Left ventricle myocardium inferior (tissue), 1 donor: ENCODE measurements at regions not wholly inside any gene's neighbourhood (a gene's known extent, or its start where the extent isn't known, plus 50 kb on each side); places are given as distances from the start of the nearest gene placed in this dataset.

Source experiments
- DNase-seq: peaks from one replicate; pipeline ENCODE4 v3.0.0-alpha.2; 2020
- H3K27ac ChIP-seq: fragments of 200-600 bp; replicated peaks from 2 replicates; pipeline ENCODE4 v1.8.0; 2021
- H3K27me3 ChIP-seq: fragments of 200-600 bp; 2 replicates; pipeline ENCODE4 v1.8.0; 2021; ENCODE audit warnings: low read depth
- H3K36me3 ChIP-seq: fragments of 200-600 bp; 2 replicates; pipeline ENCODE4 v1.8.0; 2021
- H3K4me1 ChIP-seq: fragments of 200-600 bp; 2 replicates; pipeline ENCODE4 v1.8.0; 2021
- H3K4me3 ChIP-seq: fragments of 200-600 bp; 2 replicates; pipeline ENCODE4 v1.8.0; 2021; ENCODE audit warnings: mild to moderate bottlenecking, moderate library complexity
- H3K9me3 ChIP-seq: fragments of 200-600 bp; replicated peaks from 2 replicates; pipeline ENCODE4 v1.8.0; 2021
- intact Hi-C: fragments of 100-400 bp; cut with micrococcal nuclease; formaldehyde crosslinking; loops from one replicate; pipeline ENCODE4 v1.11.0; 2022
- TF ChIP-seq, protein P1 (sequence below): fragments of 200-600 bp; IDR thresholded peaks from 2 replicates; pipeline ENCODE4 v1.8.0; 2021; ENCODE audit warnings: antibody characterized with exemption, mild to moderate bottlenecking, borderline replicate concordance
- donor health status: DM: no; HTN: yes; CAD: no; lungs with severe emphysema.

DNA sequence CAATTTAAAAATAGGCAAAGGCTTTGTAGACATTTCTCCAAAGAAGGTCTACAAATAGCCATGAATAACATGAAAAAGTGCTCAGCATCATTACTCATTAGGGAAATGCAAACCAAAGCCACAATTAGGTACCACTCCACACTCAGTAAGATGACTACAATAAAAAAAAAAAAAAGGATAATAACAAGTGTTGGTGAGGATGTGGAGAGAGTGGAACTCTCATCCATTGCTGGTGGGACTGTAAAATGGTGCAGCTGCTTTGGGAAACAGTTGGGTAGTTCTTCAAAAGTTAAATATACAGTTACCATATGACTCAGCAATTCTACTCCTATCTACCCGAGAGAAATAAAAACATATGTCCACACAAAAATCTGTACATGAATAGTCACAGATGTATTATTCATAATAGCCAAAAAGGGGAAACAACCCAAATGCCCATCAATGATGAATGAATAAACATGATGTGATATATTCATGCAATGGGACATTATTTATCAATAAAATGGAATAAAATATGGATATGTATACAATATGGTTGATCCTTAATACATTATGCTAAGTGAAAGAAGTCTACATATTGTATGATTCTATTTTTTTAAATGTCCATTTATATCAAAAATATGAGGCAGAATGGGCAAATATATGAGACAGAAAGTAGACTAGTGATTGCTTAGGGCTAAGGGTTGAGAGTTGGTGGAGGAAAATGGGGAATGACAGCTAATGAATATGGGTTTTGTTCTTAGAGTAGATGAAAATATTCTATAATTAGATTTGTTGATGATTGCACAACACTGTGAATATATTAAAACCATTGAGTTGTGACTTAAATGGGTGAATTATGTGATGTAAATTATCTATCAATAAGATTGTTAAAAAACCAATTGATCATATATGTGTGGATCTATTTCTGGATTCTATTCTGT is 66.1 kb upstream of the SMAD3 start:
- TF ChIP-seq, protein P1, sequence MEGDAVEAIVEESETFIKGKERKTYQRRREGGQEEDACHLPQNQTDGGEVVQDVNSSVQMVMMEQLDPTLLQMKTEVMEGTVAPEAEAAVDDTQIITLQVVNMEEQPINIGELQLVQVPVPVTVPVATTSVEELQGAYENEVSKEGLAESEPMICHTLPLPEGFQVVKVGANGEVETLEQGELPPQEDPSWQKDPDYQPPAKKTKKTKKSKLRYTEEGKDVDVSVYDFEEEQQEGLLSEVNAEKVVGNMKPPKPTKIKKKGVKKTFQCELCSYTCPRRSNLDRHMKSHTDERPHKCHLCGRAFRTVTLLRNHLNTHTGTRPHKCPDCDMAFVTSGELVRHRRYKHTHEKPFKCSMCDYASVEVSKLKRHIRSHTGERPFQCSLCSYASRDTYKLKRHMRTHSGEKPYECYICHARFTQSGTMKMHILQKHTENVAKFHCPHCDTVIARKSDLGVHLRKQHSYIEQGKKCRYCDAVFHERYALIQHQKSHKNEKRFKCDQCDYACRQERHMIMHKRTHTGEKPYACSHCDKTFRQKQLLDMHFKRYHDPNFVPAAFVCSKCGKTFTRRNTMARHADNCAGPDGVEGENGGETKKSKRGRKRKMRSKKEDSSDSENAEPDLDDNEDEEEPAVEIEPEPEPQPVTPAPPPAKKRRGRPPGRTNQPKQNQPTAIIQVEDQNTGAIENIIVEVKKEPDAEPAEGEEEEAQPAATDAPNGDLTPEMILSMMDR = no peak
- H3K9me3 ChIP-seq = peaks cover 4% of the 10 kb centered on the region
- intact Hi-C loops = no loop called here
- H3K4me3 ChIP-seq = no peak overlapping the region
- H3K27me3 ChIP-seq = no peaks in the 10 kb centered on the region
- DNase-seq = no peak
- no peaks in the 10 kb centered on the region for H3K36me3 ChIP-seq
- no peak overlapping the region for H3K27ac ChIP-seq
- H3K4me1 ChIP-seq = no peaks in the 10 kb centered on the region

GRCh38 chr15:67000896-67001295 is 64.5 kb upstream of the SMAD3 start:
- H3K4me1 ChIP-seq = no peaks in the 10 kb centered on the region
- TF ChIP-seq, protein P1 = no peak
- H3K36me3 ChIP-seq = no peaks in the 10 kb centered on the region
- peaks cover 4% of the 10 kb centered on the region for H3K9me3 ChIP-seq
- intact Hi-C loops = no loop called here
- no peak for DNase-seq
- no peak overlapping the region for H3K27ac ChIP-seq
- H3K27me3 ChIP-seq = no peaks in the 10 kb centered on the region
- no peak overlapping the region for H3K4me3 ChIP-seq

DNA sequence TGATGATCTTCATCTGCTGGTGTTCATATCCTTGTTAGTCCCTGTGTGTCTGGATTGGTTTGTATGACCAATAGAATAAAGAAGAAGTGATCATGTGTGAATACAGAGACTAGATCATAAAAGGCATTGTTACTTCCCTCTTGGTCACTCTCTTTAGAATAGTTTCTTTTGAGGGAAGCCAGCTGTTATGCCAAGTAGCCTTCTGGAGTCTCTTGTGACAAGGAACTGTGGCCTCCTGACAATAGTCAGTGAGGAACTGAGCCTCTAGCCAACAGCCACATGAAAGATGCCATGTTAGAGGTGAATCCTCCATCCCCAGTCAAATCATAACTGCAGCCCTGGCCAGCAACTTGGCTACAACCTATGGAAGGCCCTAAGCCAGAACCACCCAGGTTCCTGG is 63.0 kb upstream of the SMAD3 start:
- intact Hi-C loops = no loop called here
- no peak overlapping the region for H3K4me3 ChIP-seq
- DNase-seq = no peak
- H3K9me3 ChIP-seq = peaks cover 4% of the 10 kb centered on the region
- TF ChIP-seq, protein P1 = no peak
- H3K27ac ChIP-seq = no peak overlapping the region
- no peaks in the 10 kb centered on the region for H3K4me1 ChIP-seq
- no peaks in the 10 kb centered on the region for H3K27me3 ChIP-seq
- H3K36me3 ChIP-seq = no peaks in the 10 kb centered on the region

- no peak overlapping the region for H3K27ac ChIP-seq
- TF ChIP-seq, protein P1 = no peak
- no peaks in the 10 kb centered on the region for H3K27me3 ChIP-seq
- no peak for DNase-seq
- no peaks in the 10 kb centered on the region for H3K9me3 ChIP-seq
- no peaks in the 10 kb centered on the region for H3K4me1 ChIP-seq
- H3K4me3 ChIP-seq = no peak overlapping the region
- no peaks in the 10 kb centered on the region for H3K36me3 ChIP-seq
- intact Hi-C loops = no loop called here
These were observed 61.8 kb upstream of the SMAD3 start for GRCh38 chr15:67003586-67003985.

GRCh38 chr15:67004142-67004541 is 61.3 kb upstream of the SMAD3 start:
- Histone ChIP-seq H3K27ac (no peak overlapping the region), H3K9me3 (peaks cover 4% of the 10 kb centered on the region), H3K4me3 (no peak overlapping the region), H3K27me3 (no peaks in the 10 kb centered on the region), H3K4me1 (no peaks in the 10 kb centered on the region), H3K36me3 (no peaks in the 10 kb centered on the region)
- TF ChIP-seq, protein P1 = no peak
- no peak for DNase-seq
- intact Hi-C loops = no loop called here
